GM12872 (cell line): ENCODE measurements at regions not wholly inside any gene's neighbourhood (a gene's known extent, or its start where the extent isn't known, plus 50 kb on each side); places are given as distances from the start of the nearest gene placed in this dataset.

Source experiments
- CTCF ChIP-seq: IDR thresholded peaks from 3 replicates; pipeline ENCODE4 v1.5.1; 2011; ENCODE audit warnings: low read depth, mild to moderate bottlenecking, low read length, moderate library complexity; ENCODE audit not compliant: insufficient read depth

- TF ChIP-seq CTCF = no peak
These were observed 148.3 kb upstream of the HDAC4 start for GRCh38 chr2:239548965-239549595.

GRCh38 chr2:239548451-239548871 is 147.6 kb upstream of the HDAC4 start:
- TF ChIP-seq CTCF = no peak

- TF ChIP-seq CTCF = no peak
These were observed 145.7 kb upstream of the HDAC4 start for GRCh38 chr2:239546541-239546940.

DNA sequence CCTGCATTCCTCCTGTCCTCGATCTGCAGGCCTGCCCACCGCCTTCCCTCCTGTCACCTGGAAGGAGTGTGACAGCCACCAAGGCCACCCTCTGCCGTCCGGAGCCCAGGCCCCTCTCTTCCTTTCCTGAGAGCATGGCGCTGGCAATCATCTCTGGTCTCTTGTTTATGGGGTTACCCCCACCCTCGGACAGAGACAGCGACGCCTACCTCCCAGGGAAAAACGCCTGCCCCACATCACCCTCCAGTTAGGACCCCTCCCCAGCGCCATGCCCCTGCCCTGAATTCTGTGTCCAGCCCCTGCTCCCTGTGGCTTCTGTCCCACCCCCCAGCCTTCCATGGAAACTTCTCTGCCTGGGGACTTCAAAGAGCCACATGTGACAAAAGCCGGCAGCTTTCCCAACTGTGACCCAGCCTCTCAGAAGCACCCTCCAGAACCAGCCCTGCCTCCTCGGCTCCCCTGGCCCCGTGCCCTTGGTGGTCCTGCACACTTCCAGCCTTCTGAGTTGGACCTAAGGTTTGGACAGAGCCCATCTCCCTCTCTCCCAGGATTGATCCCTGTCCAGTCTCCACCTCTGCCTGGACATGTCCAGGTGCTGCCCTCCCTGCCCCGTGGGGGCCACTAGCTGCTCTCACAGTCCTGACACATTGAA is 145.0 kb upstream of the HDAC4 start:
- no peak for TF ChIP-seq CTCF

GRCh38 chr2:239544918-239545465 is 144.2 kb upstream of the HDAC4 start:
- no peak for TF ChIP-seq CTCF

DNA sequence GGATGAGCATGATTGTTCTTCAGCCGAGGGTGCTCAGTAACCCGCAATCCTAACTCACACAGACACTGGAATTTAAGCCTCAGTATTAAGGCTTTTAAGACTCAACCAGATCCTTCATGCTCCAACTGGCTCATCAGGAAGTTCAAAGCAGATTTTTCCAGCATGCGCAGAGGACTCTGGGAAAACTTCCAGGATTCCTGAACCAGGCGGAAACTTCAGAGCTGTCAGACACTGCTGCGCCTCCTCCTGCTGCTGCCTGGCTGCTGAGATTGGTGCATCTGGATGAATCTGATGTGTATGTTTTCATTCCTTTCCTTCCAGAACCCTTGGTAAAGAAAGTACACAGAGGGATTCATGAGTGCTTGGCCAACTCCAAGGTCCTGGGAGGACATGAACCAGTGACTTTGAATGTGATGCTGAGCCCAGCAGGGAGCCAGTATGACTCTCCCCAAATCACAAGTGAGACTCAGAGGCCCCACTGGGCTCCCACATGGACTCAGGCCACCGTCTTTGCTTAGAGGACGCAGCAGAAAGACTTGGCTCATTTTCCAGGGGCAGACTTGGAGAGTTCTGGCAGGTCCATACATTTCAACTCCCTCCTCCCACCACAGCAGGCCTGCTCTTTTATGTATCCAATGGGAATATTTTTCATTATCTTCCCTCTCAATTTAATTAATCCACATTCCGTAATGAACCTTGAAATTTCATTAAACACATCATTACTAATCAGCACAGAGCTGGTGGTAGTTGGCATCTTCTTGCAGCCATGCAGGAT is 143.5 kb upstream of the HDAC4 start:
- no peak for TF ChIP-seq CTCF

GRCh38 chr2:239543702-239544101 is 142.9 kb upstream of the HDAC4 start:
- no peak for TF ChIP-seq CTCF
